ENCODE measurements at regions not wholly inside any gene's neighbourhood (a gene's known extent, or its start where the extent isn't known, plus 50 kb on each side); places are given as distances from the start of the nearest gene placed in this dataset.

GRCh38 chr15:36334059-36334458 is 245.4 kb upstream of the CDIN1 start (continued):
- no peak for TF ChIP-seq ZNF79 (CRISPR knock-in tag; IDR thresholded peaks at IDR 0.05; ENCODE audit: low read depth)
- TF ChIP-seq U2AF1 (optimal IDR thresholded peaks at IDR 0.05; ENCODE audit: low read depth, low read length) = no peak
- no peak for TF ChIP-seq EWSR1 (IDR thresholded peaks at IDR 0.05; ENCODE audit: borderline replicate concordance, low read depth, partially characterized antibody)
- TF ChIP-seq TBP (optimal IDR thresholded peaks at IDR 0.05; ENCODE audit: low read depth, low read length) = no peak
- peak; percentile 79 for TF ChIP-seq ATF4 (CRISPR knock-in tag; IDR thresholded peaks at IDR 0.05)
- no peak for TF ChIP-seq ZNF384 (IDR thresholded peaks at IDR 0.05; ENCODE audit: low read depth, low read length)
- TF ChIP-seq ZNF561 (CRISPR knock-in tag; conservative IDR thresholded peaks at IDR 0.05) = no peak
- TF ChIP-seq ZSCAN32 (CRISPR knock-in tag; IDR thresholded peaks at IDR 0.05) = peak; percentile 77; the same call in 1 of the 2 replicates
- peak; percentile 82 for TF ChIP-seq CEBPB (tag; IDR thresholded peaks at IDR 0.05)
- no peak for TF ChIP-seq ZKSCAN3 (CRISPR knock-in tag; IDR thresholded peaks at IDR 0.05)
- no peak for TF ChIP-seq ZNF134 (CRISPR knock-in tag; conservative IDR thresholded peaks at IDR 0.05)
- TF ChIP-seq ZBTB7A (IDR thresholded peaks at IDR 0.05; ENCODE audit: borderline replicate concordance, control insufficient read depth, low read depth, low read length) = no peak
- 0 out of 2 replicates have a peak, but pooled peaks have one; percentile 18 for TF ChIP-seq CBFA2T2 (conservative IDR thresholded peaks at IDR 0.05)
- no peak for TF ChIP-seq FIP1L1 (IDR thresholded peaks at IDR 0.05; ENCODE audit: low read depth, low read length, poor library complexity, severe bottlenecking)
- no peak for TF ChIP-seq ZNF707 (CRISPR knock-in tag; conservative IDR thresholded peaks at IDR 0.05)
- no peak for TF ChIP-seq LEF1 (IDR thresholded peaks at IDR 0.05)
- peak; percentile 30; the same call in 1 of the 2 replicates for TF ChIP-seq PKNOX1 (IDR thresholded peaks at IDR 0.05)
- 0 out of 2 replicates have a peak, but pooled peaks have one; percentile 39 for TF ChIP-seq CHAMP1 (IDR thresholded peaks at IDR 0.05)
- no peak for TF ChIP-seq CBFB (CRISPR knock-in tag; IDR thresholded peaks at IDR 0.05)
- no peak for TF ChIP-seq GMEB1 (CRISPR knock-in tag; IDR thresholded peaks at IDR 0.05)
- no peak for TF ChIP-seq RBBP5 (IDR thresholded peaks at IDR 0.05; ENCODE audit: borderline replicate concordance, insufficient read depth, low read length, poor library complexity, severe bottlenecking)
- peak; percentile 35; the same call in 1 of the 2 replicates for TF ChIP-seq NCOR1 (IDR thresholded peaks at IDR 0.05)
- TF ChIP-seq SMARCA5 (IDR thresholded peaks at IDR 0.05) = no peak
- TF ChIP-seq SUPT5H (IDR thresholded peaks at IDR 0.05) = no peak
- TF ChIP-seq L3MBTL2 (IDR thresholded peaks at IDR 0.05) = peak; percentile 94
